ENCODE measurements at regions not wholly inside any gene's neighbourhood (a gene's known extent, or its start where the extent isn't known, plus 50 kb on each side); places are given as distances from the start of the nearest gene placed in this dataset.

- Histone ChIP-seq H3K27me3 (no peaks in the 10 kb centered on the region), H3K4me3 (no peak overlapping the region), H3K27ac (no peak overlapping the region), H3K4me1 (no peaks in the 10 kb centered on the region), H3K36me3 (no peaks in the 10 kb centered on the region), H3K9me3 (no peaks in the 10 kb centered on the region)
- DNase-seq (ENCODE audit: low spot score in 2 of 2), result no peak
- intact Hi-C loops (cut with DNase I; ENCODE audit: low total_unique reads), result no loop called here
- TF ChIP-seq POLR2A (IDR thresholded peaks at IDR 0.05) (no peak), POLR2AphosphoS5 (IDR thresholded peaks at IDR 0.05) (no peak)
- TF ChIP-seq, protein P1, sequence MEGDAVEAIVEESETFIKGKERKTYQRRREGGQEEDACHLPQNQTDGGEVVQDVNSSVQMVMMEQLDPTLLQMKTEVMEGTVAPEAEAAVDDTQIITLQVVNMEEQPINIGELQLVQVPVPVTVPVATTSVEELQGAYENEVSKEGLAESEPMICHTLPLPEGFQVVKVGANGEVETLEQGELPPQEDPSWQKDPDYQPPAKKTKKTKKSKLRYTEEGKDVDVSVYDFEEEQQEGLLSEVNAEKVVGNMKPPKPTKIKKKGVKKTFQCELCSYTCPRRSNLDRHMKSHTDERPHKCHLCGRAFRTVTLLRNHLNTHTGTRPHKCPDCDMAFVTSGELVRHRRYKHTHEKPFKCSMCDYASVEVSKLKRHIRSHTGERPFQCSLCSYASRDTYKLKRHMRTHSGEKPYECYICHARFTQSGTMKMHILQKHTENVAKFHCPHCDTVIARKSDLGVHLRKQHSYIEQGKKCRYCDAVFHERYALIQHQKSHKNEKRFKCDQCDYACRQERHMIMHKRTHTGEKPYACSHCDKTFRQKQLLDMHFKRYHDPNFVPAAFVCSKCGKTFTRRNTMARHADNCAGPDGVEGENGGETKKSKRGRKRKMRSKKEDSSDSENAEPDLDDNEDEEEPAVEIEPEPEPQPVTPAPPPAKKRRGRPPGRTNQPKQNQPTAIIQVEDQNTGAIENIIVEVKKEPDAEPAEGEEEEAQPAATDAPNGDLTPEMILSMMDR (IDR thresholded peaks at IDR 0.05), result no peak
Observed at GRCh38 chr9:85334228-85334627, 407.5 kb downstream of the AGTPBP1 start.

- no peaks in the 10 kb centered on the region for H3K27me3 ChIP-seq
- intact Hi-C loops (cut with DNase I; ENCODE audit: low total_unique reads), result no loop called here
Observed at GRCh38 chr9:85332487-85332886, 409.3 kb downstream of the AGTPBP1 start.

GRCh38 chr9:85331626-85332025 lies 410.1 kb downstream of the AGTPBP1 start:
- Histone ChIP-seq H3K4me3 (no peak overlapping the region), H3K4me1 (no peaks in the 10 kb centered on the region), H3K36me3 (no peaks in the 10 kb centered on the region), H3K27ac (no peak overlapping the region), H3K9me3 (no peaks in the 10 kb centered on the region), H3K27me3 (no peaks in the 10 kb centered on the region)
- intact Hi-C loops (cut with DNase I; ENCODE audit: low total_unique reads), result no loop called here
- TF ChIP-seq, protein P1 (IDR thresholded peaks at IDR 0.05), result no peak
- TF ChIP-seq POLR2AphosphoS5 (IDR thresholded peaks at IDR 0.05), result no peak
- no peak for TF ChIP-seq POLR2A (IDR thresholded peaks at IDR 0.05)
- no peak for DNase-seq (ENCODE audit: low spot score in 2 of 2)

More at GRCh38 chr9:85332487-85332886, 409.3 kb downstream of the AGTPBP1 start:
- Histone ChIP-seq H3K4me1 (no peaks in the 10 kb centered on the region), H3K9me3 (no peaks in the 10 kb centered on the region), H3K4me3 (no peak overlapping the region), H3K27ac (no peak overlapping the region), H3K36me3 (no peaks in the 10 kb centered on the region)
- TF ChIP-seq, protein P1 (IDR thresholded peaks at IDR 0.05), result no peak
- TF ChIP-seq POLR2AphosphoS5 (IDR thresholded peaks at IDR 0.05), result no peak
- TF ChIP-seq POLR2A (IDR thresholded peaks at IDR 0.05), result no peak
- no peak for DNase-seq (ENCODE audit: low spot score in 2 of 2)

- TF ChIP-seq POLR2AphosphoS5 (IDR thresholded peaks at IDR 0.05) (no peak), POLR2A (IDR thresholded peaks at IDR 0.05) (no peak)
- TF ChIP-seq, protein P1 (IDR thresholded peaks at IDR 0.05), result no peak
- H3K4me3 ChIP-seq, result no peak overlapping the region
Observed at GRCh38 chr9:85322592-85322991, 419.2 kb downstream of the AGTPBP1 start.

GRCh38 chr9:85321561-85321960 lies 420.2 kb downstream of the AGTPBP1 start:
- Histone ChIP-seq H3K4me3 (no peak overlapping the region), H3K4me1 (no peaks in the 10 kb centered on the region), H3K9me3 (peaks cover 4 to 18% of the 10 kb centered on the region in 2 donors), H3K27ac (no peak overlapping the region), H3K27me3 (no peaks in the 10 kb centered on the region), H3K36me3 (no peaks in the 10 kb centered on the region)
- intact Hi-C loops (cut with DNase I; ENCODE audit: low total_unique reads), result no loop called here
- no peak for DNase-seq (ENCODE audit: low spot score in 2 of 2)
- TF ChIP-seq, protein P1 (IDR thresholded peaks at IDR 0.05), result no peak
- TF ChIP-seq POLR2A (IDR thresholded peaks at IDR 0.05) (no peak), POLR2AphosphoS5 (IDR thresholded peaks at IDR 0.05) (no peak)

More at GRCh38 chr9:85322592-85322991, 419.2 kb downstream of the AGTPBP1 start:
- DNase-seq (ENCODE audit: low spot score in 2 of 2), result no peak
- H3K9me3 ChIP-seq, result peaks cover 4 to 18% of the 10 kb centered on the region in 2 donors
- intact Hi-C loops (cut with DNase I; ENCODE audit: low total_unique reads), result no loop called here
- H3K27me3 ChIP-seq, result no peaks in the 10 kb centered on the region
- no peaks in the 10 kb centered on the region for H3K4me1 ChIP-seq
- H3K27ac ChIP-seq, result no peak overlapping the region
- H3K36me3 ChIP-seq, result no peaks in the 10 kb centered on the region

Data from breast epithelium (tissue), 4 donors.